Chondrocyte (in vitro differentiated cells): ENCODE measurements at regions not wholly inside any gene's neighbourhood (a gene's known extent, or its start where the extent isn't known, plus 50 kb on each side); places are given as distances from the start of the nearest gene placed in this dataset.
"Not testable (repeated sequence)": the region's sequence is repeated elsewhere in the genome, so short reads cannot be mapped to it uniquely, and the experiment has no call there.

Experiments used
- DNase-seq: peaks from one replicate; pipeline ENCODE4 v3.0.0; 2021; ENCODE audit warnings: mixed read lengths, low spot score
- H3K27ac Mint-ChIP-seq: one replicate; pipeline ENCODE4 v1.8.0; 2021; ENCODE audit warnings: mild to moderate bottlenecking, moderate library complexity, mixed read lengths; ENCODE audit not compliant: unreplicated experiment
- H3K27me3 Mint-ChIP-seq: 2 replicates; pipeline ENCODE4 v1.8.0; 2021; ENCODE audit warnings: low read depth, mixed read lengths
- H3K36me3 Mint-ChIP-seq: 2 replicates; pipeline ENCODE4 v1.8.0; 2021; ENCODE audit warnings: low read depth, mixed read lengths
- H3K4me1 Mint-ChIP-seq: 2 replicates; pipeline ENCODE4 v1.8.0; 2021; ENCODE audit warnings: low read depth, mild to moderate bottlenecking, mixed read lengths
- H3K4me3 Mint-ChIP-seq: one replicate; pipeline ENCODE4 v1.8.0; 2021; ENCODE audit warnings: mild to moderate bottlenecking, moderate library complexity, mixed read lengths; ENCODE audit not compliant: unreplicated experiment
- H3K9me3 Mint-ChIP-seq: 2 replicates; pipeline ENCODE4 v1.8.0; 2021; ENCODE audit warnings: low read depth, mixed read lengths
- CTCF ChIP-seq: fragments of 200-600 bp; sonication (generic); IDR thresholded peaks from 2 replicates; pipeline ENCODE4 v1.5.0; 2021; ENCODE audit warnings: antibody characterized with exemption, mild to moderate bottlenecking, moderate library complexity

GRCh38 chr11:15843309-15843872 is 513.0 kb downstream of the SOX6 start:
- peak overlapping the region; percentile 71 for H3K27ac Mint-ChIP-seq
- TF ChIP-seq CTCF = no peak
- H3K27me3 Mint-ChIP-seq = no peaks in the 10 kb centered on the region
- peaks cover 36% of the 10 kb centered on the region for H3K4me1 Mint-ChIP-seq
- DNase-seq = no peak
- H3K9me3 Mint-ChIP-seq = no peaks in the 10 kb centered on the region
- no peaks in the 10 kb centered on the region for H3K36me3 Mint-ChIP-seq
- no peak overlapping the region for H3K4me3 Mint-ChIP-seq

- H3K27ac Mint-ChIP-seq = no peak overlapping the region
- peaks cover 42% of the 10 kb centered on the region for H3K4me1 Mint-ChIP-seq
- TF ChIP-seq CTCF = no peak
- no peak for DNase-seq
- H3K9me3 Mint-ChIP-seq = no peaks in the 10 kb centered on the region
- no peaks in the 10 kb centered on the region for H3K27me3 Mint-ChIP-seq
- H3K36me3 Mint-ChIP-seq = no peaks in the 10 kb centered on the region
- no peak overlapping the region for H3K4me3 Mint-ChIP-seq
These were observed 511.1 kb downstream of the SOX6 start for GRCh38 chr11:15845261-15845660.

- no peak for DNase-seq
- Mint-ChIP-seq H3K4me3 (no peak overlapping the region), H3K4me1 (peaks cover 18% of the 10 kb centered on the region), H3K36me3 (no peaks in the 10 kb centered on the region), H3K9me3 (no peaks in the 10 kb centered on the region), H3K27ac (no peak overlapping the region), H3K27me3 (no peaks in the 10 kb centered on the region)
- TF ChIP-seq CTCF = no peak
These were observed 507.6 kb downstream of the SOX6 start for GRCh38 chr11:15848631-15849168.

- peaks cover 13% of the 10 kb centered on the region for H3K4me1 Mint-ChIP-seq
- H3K9me3 Mint-ChIP-seq = no peaks in the 10 kb centered on the region
- no peak for DNase-seq
- no peaks in the 10 kb centered on the region for H3K27me3 Mint-ChIP-seq
- H3K4me3 Mint-ChIP-seq = no peak overlapping the region
- TF ChIP-seq CTCF = no peak
- H3K36me3 Mint-ChIP-seq = no peaks in the 10 kb centered on the region
- no peak overlapping the region for H3K27ac Mint-ChIP-seq
These were observed 507.1 kb downstream of the SOX6 start for GRCh38 chr11:15849257-15849656.

- H3K36me3 Mint-ChIP-seq, H3K9me3 Mint-ChIP-seq, H3K27me3 Mint-ChIP-seq, H3K27ac Mint-ChIP-seq, H3K4me3 Mint-ChIP-seq, DNase-seq, H3K4me1 Mint-ChIP-seq: not testable (repeated sequence)
These were observed 506.0 kb downstream of the SOX6 start for GRCh38 chr11:15850335-15850734.

- TF ChIP-seq CTCF = no peak
- Mint-ChIP-seq H3K4me1 (peaks cover 10% of the 10 kb centered on the region), H3K9me3 (no peaks in the 10 kb centered on the region), H3K27ac (no peak overlapping the region), H3K27me3 (no peaks in the 10 kb centered on the region), H3K4me3 (no peak overlapping the region), H3K36me3 (no peaks in the 10 kb centered on the region)
- no peak for DNase-seq
These were observed 505.3 kb downstream of the SOX6 start for GRCh38 chr11:15851051-15851498.
